OCI-LY7 (cell line): ENCODE measurements at regions not wholly inside any gene's neighbourhood (a gene's known extent, or its start where the extent isn't known, plus 50 kb on each side); places are given as distances from the start of the nearest gene placed in this dataset.

Source experiments
- BruUV-seq: library from RNA; stranded (reverse); fragments of 400-500 nt; replicated peaks from 2 replicates; lab custom pipeline; 2021; lab: Mats Ljungman, UMichigan
- CTCF ChIA-PET: fragments of 300-600 bp; sonication (Branson Sonifier 250); formaldehyde crosslinking; loops from one replicate; lab custom pipeline; 2022; ENCODE audit warnings: antibody characterized with exemption; ENCODE audit not compliant: unreplicated experiment; lab: Charles Lee
- POLR2A ChIA-PET: fragments of 300-600 bp; sonication (Branson Sonifier 250); formaldehyde crosslinking; loops from one replicate; lab custom pipeline; 2022; ENCODE audit warnings: antibody characterized with exemption; lab: Charles Lee
- DNase-seq: peaks from one replicate; pipeline ENCODE4 v3.0.0-alpha.2; 2015; ENCODE audit warnings: low spot score
- H2AFZ ChIP-seq: fragments of 200-600 bp; sonication (generic), shearing (Covaris generic); 2 replicates; pipeline ENCODE4 v1.6.1; 2014; ENCODE audit warnings: mild to moderate bottlenecking, antibody characterized with exemption, low read length, moderate library complexity
- H3K27ac ChIP-seq: fragments of 200-600 bp; sonication (generic); 2 replicates; pipeline ENCODE4 v1.5.1; 2014; ENCODE audit warnings: mixed run types, low read depth, mild to moderate bottlenecking, moderate library complexity, low read length, inconsistent platforms; ENCODE audit not compliant: poor library complexity, severe bottlenecking
- H3K36me3 ChIP-seq: fragments of 200-600 bp; sonication (generic); 2 replicates; pipeline ENCODE4 v1.6.1; 2014; ENCODE audit warnings: mild to moderate bottlenecking, antibody characterized with exemption, low read length, moderate library complexity, mixed read lengths; ENCODE audit not compliant: insufficient read depth
- H3K4me1 ChIP-seq: fragments of 200-600 bp; sonication (generic); 2 replicates; pipeline ENCODE4 v1.5.1; 2014; ENCODE audit warnings: mild to moderate bottlenecking, low read length; ENCODE audit not compliant: insufficient read depth, poor library complexity, severe bottlenecking
- H3K4me2 ChIP-seq: fragments of 200-600 bp; sonication (generic); 2 replicates; pipeline ENCODE4 v1.6.1; 2014; ENCODE audit warnings: mild to moderate bottlenecking, low read length
- H3K4me3 ChIP-seq: fragments of 200-600 bp; sonication (generic); 2 replicates; pipeline ENCODE4 v1.5.1; 2014; ENCODE audit warnings: mild to moderate bottlenecking, low read depth, low read length; ENCODE audit not compliant: poor library complexity, severe bottlenecking
- H3K79me2 ChIP-seq: fragments of 200-600 bp; sonication (generic); 2 replicates; pipeline ENCODE4 v1.6.1; 2016; ENCODE audit warnings: low read depth, mild to moderate bottlenecking, low read length, moderate library complexity, mixed read lengths; ENCODE audit not compliant: insufficient read depth
- H3K9me2 ChIP-seq: fragments of 200-600 bp; sonication (generic); 2 replicates; pipeline ENCODE4 v1.6.1; 2016; ENCODE audit warnings: mild to moderate bottlenecking, low read length, mixed read lengths; ENCODE audit not compliant: insufficient read depth
- H3K9me3 ChIP-seq: fragments of 200-600 bp; sonication (generic); 2 replicates; pipeline ENCODE4 v1.6.1; 2014; ENCODE audit warnings: mild to moderate bottlenecking, mixed run types, low read length, mixed read lengths
- H4K20me1 ChIP-seq: fragments of 200-600 bp; sonication (generic); 2 replicates; pipeline ENCODE4 v1.6.1; 2014; ENCODE audit warnings: mild to moderate bottlenecking, antibody characterized with exemption, low read length, moderate library complexity, mixed read lengths; ENCODE audit not compliant: insufficient read depth
- CTCF ChIP-seq: fragments of 200-600 bp; sonication (generic); conservative IDR thresholded peaks from 2 replicates; pipeline ENCODE4 v1.5.1; 2014; ENCODE audit warnings: mild to moderate bottlenecking, antibody characterized with exemption, low read length, moderate library complexity, mixed read lengths
- EZH2phosphoT487 ChIP-seq: fragments of 200-600 bp; sonication (generic); IDR thresholded peaks from 2 replicates; pipeline ENCODE4 v1.6.1; 2018; ENCODE audit warnings: low read depth, borderline replicate concordance, mild to moderate bottlenecking, mixed run types, antibody characterized with exemption, low read length, moderate library complexity, mixed read lengths
- intact Hi-C: fragments of 100-400 bp; cut with micrococcal nuclease; formaldehyde crosslinking; loops from one replicate; pipeline ENCODE4 v1.10.0; 2022; ENCODE audit not compliant: unreplicated experiment

GRCh38 chr10:47133871-47134570, 166.0 kb upstream of the GDF10 start:
- Histone ChIP-seq H3K9me3 (no peaks in the 10 kb centered on the region), H3K4me1 (no peaks in the 10 kb centered on the region), H3K4me3 (no peak overlapping the region), H3K79me2 (no peaks in the 10 kb centered on the region), H3K27ac (no peak overlapping the region), H3K36me3 (no peaks in the 10 kb centered on the region), H3K4me2 (no peak overlapping the region), H3K9me2 (no peaks in the 10 kb centered on the region), H4K20me1 (no peaks in the 10 kb centered on the region), H2AFZ (no peak overlapping the region)
- CTCF ChIA-PET: no interaction called here
- intact Hi-C loops: no loop called here
- TF ChIP-seq EZH2phosphoT487 (no peak), CTCF (no peak)
- no peak for DNase-seq
- POLR2A ChIA-PET: no interaction called here
- BruUV-seq: no TSS peak

- intact Hi-C loops: no loop called here
- ChIA-PET POLR2A (no interaction called here), CTCF (no interaction called here)
- Histone ChIP-seq H4K20me1 (no peaks in the 10 kb centered on the region), H3K4me3 (no peak overlapping the region), H2AFZ (no peak overlapping the region), H3K27ac (no peak overlapping the region), H3K4me2 (no peak overlapping the region), H3K4me1 (no peaks in the 10 kb centered on the region), H3K36me3 (no peaks in the 10 kb centered on the region), H3K79me2 (no peaks in the 10 kb centered on the region), H3K9me2 (no peaks in the 10 kb centered on the region), H3K9me3 (no peaks in the 10 kb centered on the region)
- no TSS peak for BruUV-seq
- TF ChIP-seq CTCF (no peak), EZH2phosphoT487 (no peak)
- no peak for DNase-seq
Observed at GRCh38 chr10:47136866-47137265, 163.1 kb upstream of the GDF10 start.

GRCh38 chr10:47137311-47137851, 162.6 kb upstream of the GDF10 start:
- H3K4me3 ChIP-seq: no peak overlapping the region
- H3K36me3 ChIP-seq: no peaks in the 10 kb centered on the region
- no peaks in the 10 kb centered on the region for H3K9me3 ChIP-seq
- no TSS peak for BruUV-seq
- intact Hi-C loops: no loop called here
- TF ChIP-seq CTCF: no peak
- no peak for TF ChIP-seq EZH2phosphoT487
- no peak for DNase-seq
- H3K4me2 ChIP-seq: no peak overlapping the region
- no peak overlapping the region for H3K27ac ChIP-seq
- no peaks in the 10 kb centered on the region for H3K9me2 ChIP-seq
- H3K4me1 ChIP-seq: no peaks in the 10 kb centered on the region
- ChIA-PET CTCF (no interaction called here), POLR2A (no interaction called here)
- H4K20me1 ChIP-seq: no peaks in the 10 kb centered on the region
- H2AFZ ChIP-seq: no peak overlapping the region
- H3K79me2 ChIP-seq: no peaks in the 10 kb centered on the region
